GM12878 (cell line): ENCODE measurements at regions not wholly inside any gene's neighbourhood (a gene's known extent, or its start where the extent isn't known, plus 50 kb on each side); places are given as distances from the start of the nearest gene placed in this dataset.

Experiments
- ATAC-seq: fragments of 200-7000 bp; cut with Tn5 transposase; 3 replicates; pipeline ENCODE4 v1.9.1; 2020; ENCODE audit warnings: mild to moderate bottlenecking, moderate library complexity
- BruUV-seq: library from RNA; stranded (reverse); fragments of 400-500 nt; replicated peaks from 2 replicates; lab custom pipeline; 2021; lab: Mats Ljungman, UMichigan
- CTCF ChIA-PET: fragments of 300-600 bp; sonication (Branson Sonifier 250); formaldehyde crosslinking; extraction: SDS; loops from one replicate; lab custom pipeline; 2021; ENCODE audit warnings: inconsistent platforms; lab: Yijun Ruan, JAX
- POLR2A ChIA-PET: fragments of 350-600 bp; formaldehyde crosslinking; extraction: SDS; loops from one replicate; lab custom pipeline; 2021; ENCODE audit warnings: inconsistent platforms; lab: Charles Lee
- RAD21 ChIA-PET: fragments of 300-600 bp; sonication (Branson Sonifier 250); formaldehyde crosslinking; loops from one replicate; lab custom pipeline; 2023; ENCODE audit warnings: antibody characterized with exemption; ENCODE audit not compliant: unreplicated experiment; lab: Charles Lee
- SMC1A ChIA-PET: fragments of 300-600 bp; sonication (Branson Sonifier 250); formaldehyde crosslinking; loops from one replicate; lab custom pipeline; 2023; ENCODE audit not compliant: unreplicated experiment, uncharacterized antibody; lab: Charles Lee
- DNase-seq: peaks from one replicate; pipeline ENCODE4 v3.0.0-alpha.2; 2011; ENCODE audit warnings: low read depth, low spot score
- FAIRE-seq: peaks from 3 replicates; lab custom pipeline; 2011; peaks lifted over from hg19 to GRCh38; lab: Jason Lieb, UNC
- H2AFZ ChIP-seq: 2 replicates; pipeline ENCODE4 v1.6.0; 2011; ENCODE audit warnings: low read depth, low read length, control low read depth; ENCODE audit not compliant: control insufficient read depth
- H3K27ac ChIP-seq: 2 replicates; pipeline ENCODE4 v1.5.1; 2011; ENCODE audit warnings: control low read depth; ENCODE audit not compliant: control insufficient read depth, insufficient read depth
- H3K27me3 ChIP-seq, 2 experiments: replicated peaks in 1 of 2; 2 replicates each; pipeline versions ENCODE4 v1.6.0 to v1.6.1; 2011; ENCODE audit warnings: low read length in 1 of 2; ENCODE audit not compliant: control insufficient read depth in 2 of 2, insufficient read depth in 2 of 2
- H3K36me3 ChIP-seq, 2 experiments: 2 replicates each; pipeline ENCODE4 v1.5.1; 2011; ENCODE audit warnings: low read length in 1 of 2; ENCODE audit not compliant: control insufficient read depth in 2 of 2, insufficient read depth in 2 of 2
- H3K4me1 ChIP-seq: 2 replicates; pipeline ENCODE4 v1.6.1; 2011; ENCODE audit warnings: mild to moderate bottlenecking, low read length, moderate library complexity, mixed read lengths; ENCODE audit not compliant: control insufficient read depth, insufficient read depth
- H3K4me2 ChIP-seq: 2 replicates; pipeline ENCODE4 v1.6.0; 2011; ENCODE audit warnings: control low read depth; ENCODE audit not compliant: control insufficient read depth, insufficient read depth
- H3K4me3 ChIP-seq: fragments of 200-600 bp; sonication (generic); 2 replicates; pipeline ENCODE4 v1.5.1; 2016
- H3K79me2 ChIP-seq: 2 replicates; pipeline ENCODE4 v1.6.0; 2011; ENCODE audit warnings: low read length; ENCODE audit not compliant: control insufficient read depth, insufficient read depth
- H3K9ac ChIP-seq: 2 replicates; pipeline ENCODE4 v1.8.0; 2011; ENCODE audit warnings: low read length, control low read depth, mixed read lengths; ENCODE audit not compliant: control insufficient read depth, insufficient read depth
- H3K9me3 ChIP-seq: replicated peaks from 3 replicates; pipeline ENCODE4 v1.5.1; 2011; ENCODE audit warnings: mild to moderate bottlenecking, low read length; ENCODE audit not compliant: control insufficient read depth, insufficient read depth
- H4K20me1 ChIP-seq: 2 replicates; pipeline ENCODE4 v1.6.0; 2011; ENCODE audit not compliant: control insufficient read depth, insufficient read depth
- CEBPZ ChIP-seq: fragments of 150-350 bp; IDR thresholded peaks from 2 replicates; pipeline ENCODE4 v1.6.1; 2016; ENCODE audit warnings: low read depth, low read length
- CHD4 ChIP-seq: fragments of 200-600 bp; sonication (generic); IDR thresholded peaks from 2 replicates; pipeline ENCODE4 v1.6.1; 2016; ENCODE audit warnings: mild to moderate bottlenecking
- IKZF2 ChIP-seq, 2 experiments: fragments of 450-650 bp; IDR thresholded peaks; 2 replicates each; pipeline ENCODE4 v1.6.1; 2017; ENCODE audit warnings: mild to moderate bottlenecking in 2 of 2, moderate library complexity in 2 of 2
- IRF4 ChIP-seq: IDR thresholded peaks from 2 replicates; pipeline ENCODE4 v1.6.1; 2011; ENCODE audit warnings: low read depth, low read length
- TCF7 ChIP-seq: IDR thresholded peaks from 2 replicates; pipeline ENCODE4 v1.6.1; 2014; ENCODE audit warnings: antibody characterized with exemption, borderline replicate concordance
- YY1 ChIP-seq: IDR thresholded peaks from 2 replicates; pipeline ENCODE4 v1.6.1; 2011; ENCODE audit warnings: low read depth, mild to moderate bottlenecking, low read length
- ZNF24 ChIP-seq: fragments of 450-650 bp; IDR thresholded peaks from 2 replicates; pipeline ENCODE4 v1.6.1; 2017; ENCODE audit warnings: antibody characterized with exemption, mild to moderate bottlenecking
- WGBS: methylation state at CpG from one replicate; pipeline ENCODE4 v1.1.6; 2016; ENCODE audit warnings: low lambda C conversion rate; ENCODE audit not compliant: insufficient replicate concordance, insufficient coverage; ENCODE audit errors: missing lambda C conversion rate; 5-methylcytosine and 5-hydroxymethylcytosine counted together
- in situ Hi-C: fragments of 300-500 bp; cut with MboI; formaldehyde crosslinking; loops from 9 replicates; pipeline ENCODE4 v1.14.3; 2018; ENCODE audit warnings: mixed read lengths
- intact Hi-C: fragments of 100-400 bp; cut with micrococcal nuclease; formaldehyde crosslinking; loops from one replicate; pipeline ENCODE4 v1.14.2; 2022; ENCODE audit not compliant: unreplicated experiment
- TF ChIP-seq, protein P1 (sequence below): IDR thresholded peaks from 2 replicates; pipeline ENCODE4 v1.6.1; 2011; ENCODE audit warnings: mild to moderate bottlenecking, low read depth, low read length, moderate library complexity; ENCODE audit not compliant: insufficient replicate concordance
- TF ChIP-seq, protein P2 (sequence below): IDR thresholded peaks from 2 replicates; pipeline ENCODE4 v1.6.1; 2012; ENCODE audit warnings: low read depth, low read length, improper control_type of control experiment

GRCh38 chr6:159435701-159436100 is 257.3 kb downstream of the SOD2 start:
- WGBS, result 64% methylated on average over 9 of the region's 9 CpGs
- no peaks in the 10 kb centered on the region for H3K79me2 ChIP-seq
- ATAC-seq (no peak), FAIRE-seq (no peak), DNase-seq (no peak)
- H3K27me3 ChIP-seq, result no peaks in the 10 kb centered on the region; a peak in 2 of 4 replicates
- ChIA-PET RAD21 (no interaction called here), CTCF (no interaction called here), POLR2A (no interaction called here), SMC1A (no interaction called here)
- H3K27ac ChIP-seq, result no peak overlapping the region
- no peak for TF ChIP-seq YY1
- TF ChIP-seq TCF7, result no peak
- TF ChIP-seq CEBPZ, result no peak
- H3K9me3 ChIP-seq, result no peaks in the 10 kb centered on the region; the same call in 2 of the 3 replicates
- H3K36me3 ChIP-seq, result no peaks in the 10 kb centered on the region
- H4K20me1 ChIP-seq, result no peaks in the 10 kb centered on the region
- in situ Hi-C loops (no loop called here), intact Hi-C loops (no loop called here)
- no peak overlapping the region for H3K4me3 ChIP-seq
- no peak overlapping the region for H3K9ac ChIP-seq
- no peaks in the 10 kb centered on the region for H3K4me1 ChIP-seq
- BruUV-seq, result no TSS peak
- no peak overlapping the region for H3K4me2 ChIP-seq
- no peak overlapping the region for H2AFZ ChIP-seq

DNA sequence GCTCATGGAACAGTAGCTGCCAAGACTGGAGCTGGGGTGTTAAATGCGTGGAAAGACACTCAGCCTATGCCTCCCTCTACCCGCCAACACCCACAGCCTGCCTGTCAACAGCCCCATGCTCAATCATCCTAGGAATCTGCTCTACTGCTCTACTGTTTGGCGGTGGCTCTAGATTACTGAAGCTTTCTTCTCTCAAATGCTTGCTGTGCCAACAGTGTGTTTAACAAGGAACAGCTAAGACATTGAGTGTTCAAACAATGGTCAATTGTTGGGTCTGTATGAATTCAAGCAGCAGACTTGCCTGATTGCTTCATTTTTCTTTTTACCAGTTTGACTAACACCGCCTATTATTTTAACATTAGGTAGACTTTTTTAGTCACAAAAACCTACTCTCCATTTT is 258.6 kb downstream of the SOD2 start:
- SMC1A ChIA-PET, result no interaction called here
- in situ Hi-C loops (no loop called here), intact Hi-C loops (no loop called here)
- no peak for DNase-seq
- no peak for FAIRE-seq
- H2AFZ ChIP-seq, result no peak overlapping the region
- no peaks in the 10 kb centered on the region for H3K36me3 ChIP-seq
- H3K9me3 ChIP-seq, result no peaks in the 10 kb centered on the region; the same call in 2 of the 3 replicates
- CTCF ChIA-PET, result no interaction called here
- H3K9ac ChIP-seq, result no peak overlapping the region
- TF ChIP-seq CHD4 (no peak), IRF4 (no peak), IKZF2 (IDR thresholded peaks at IDR 0.05) (no peak), ZNF24 (no peak)
- TF ChIP-seq, protein P1, sequence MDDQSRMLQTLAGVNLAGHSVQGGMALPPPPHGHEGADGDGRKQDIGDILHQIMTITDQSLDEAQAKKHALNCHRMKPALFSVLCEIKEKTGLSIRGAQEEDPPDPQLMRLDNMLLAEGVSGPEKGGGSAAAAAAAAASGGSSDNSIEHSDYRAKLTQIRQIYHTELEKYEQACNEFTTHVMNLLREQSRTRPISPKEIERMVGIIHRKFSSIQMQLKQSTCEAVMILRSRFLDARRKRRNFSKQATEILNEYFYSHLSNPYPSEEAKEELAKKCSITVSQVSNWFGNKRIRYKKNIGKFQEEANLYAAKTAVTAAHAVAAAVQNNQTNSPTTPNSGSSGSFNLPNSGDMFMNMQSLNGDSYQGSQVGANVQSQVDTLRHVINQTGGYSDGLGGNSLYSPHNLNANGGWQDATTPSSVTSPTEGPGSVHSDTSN, result no peak
- TF ChIP-seq, protein P2, sequence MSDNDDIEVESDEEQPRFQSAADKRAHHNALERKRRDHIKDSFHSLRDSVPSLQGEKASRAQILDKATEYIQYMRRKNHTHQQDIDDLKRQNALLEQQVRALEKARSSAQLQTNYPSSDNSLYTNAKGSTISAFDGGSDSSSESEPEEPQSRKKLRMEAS, result no peak
- no peak overlapping the region for H3K4me2 ChIP-seq
- no peaks in the 10 kb centered on the region for H4K20me1 ChIP-seq
- POLR2A ChIA-PET, result no interaction called here
- WGBS, result 38% methylated on average over 4 of the region's 4 CpGs
- RAD21 ChIA-PET, result no interaction called here
- no peak overlapping the region for H3K27ac ChIP-seq
- H3K4me3 ChIP-seq, result no peak overlapping the region
- ATAC-seq, result no peak
- no peaks in the 10 kb centered on the region for H3K79me2 ChIP-seq
- BruUV-seq, result no TSS peak
- no peaks in the 10 kb centered on the region for H3K4me1 ChIP-seq
- no peaks in the 10 kb centered on the region; a peak in 2 of 4 replicates for H3K27me3 ChIP-seq
